ENCODE measurements at regions not wholly inside any gene's neighbourhood (a gene's known extent, or its start where the extent isn't known, plus 50 kb on each side); places are given as distances from the start of the nearest gene placed in this dataset.

DNA sequence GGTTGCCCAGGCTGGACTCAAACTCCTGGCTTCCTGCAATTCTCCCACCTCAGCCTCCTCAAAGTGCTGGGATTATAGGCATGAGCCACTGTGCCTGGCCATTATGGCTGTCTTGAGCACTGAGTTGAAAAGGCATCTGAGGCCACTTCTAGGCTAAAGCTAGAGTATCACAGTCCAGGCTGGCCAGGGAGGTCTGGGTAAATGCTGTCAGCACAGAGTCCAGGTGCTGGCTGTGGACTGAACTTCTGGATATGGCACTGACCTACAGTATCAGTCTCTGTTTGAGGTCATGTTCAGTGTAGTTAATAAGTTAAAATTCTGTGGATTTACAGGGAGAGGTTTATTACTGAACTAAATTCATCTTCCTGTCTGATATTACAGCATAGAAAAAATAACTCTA lies 222.5 kb upstream of the TOM1L1 start:
- no peak for TF ChIP-seq GATA3 (IDR thresholded peaks at IDR 0.05; ENCODE audit: low read depth, low read length)
- TF ChIP-seq GATA2 (IDR thresholded peaks at IDR 0.05; ENCODE audit: low read depth, low read length): no peak
